Osteocyte (in vitro differentiated cells): ENCODE measurements at regions not wholly inside any gene's neighbourhood (a gene's known extent, or its start where the extent isn't known, plus 50 kb on each side); places are given as distances from the start of the nearest gene placed in this dataset.

ENCODE experiments used
- DNase-seq: peaks from one replicate; pipeline ENCODE4 v3.0.0; 2021; ENCODE audit warnings: mixed read lengths; ENCODE audit not compliant: unreplicated experiment; ENCODE audit errors: extremely low spot score
- H3K27ac Mint-ChIP-seq: one replicate; pipeline ENCODE4 v1.8.0; 2021; ENCODE audit warnings: mild to moderate bottlenecking, mixed read lengths; ENCODE audit not compliant: unreplicated experiment
- H3K27me3 Mint-ChIP-seq: one replicate; pipeline ENCODE4 v1.8.0; 2021; ENCODE audit warnings: mixed read lengths; ENCODE audit not compliant: unreplicated experiment
- H3K36me3 Mint-ChIP-seq: one replicate; pipeline ENCODE4 v1.8.0; 2021; ENCODE audit warnings: mixed read lengths; ENCODE audit not compliant: unreplicated experiment
- H3K4me1 Mint-ChIP-seq: one replicate; pipeline ENCODE4 v1.8.0; 2021; ENCODE audit warnings: mixed read lengths; ENCODE audit not compliant: unreplicated experiment
- H3K4me3 Mint-ChIP-seq: one replicate; pipeline ENCODE4 v1.8.0; 2021; ENCODE audit warnings: mild to moderate bottlenecking, moderate library complexity, mixed read lengths; ENCODE audit not compliant: unreplicated experiment
- H3K9me3 Mint-ChIP-seq: one replicate; pipeline ENCODE4 v1.8.0; 2021; ENCODE audit warnings: mixed read lengths; ENCODE audit not compliant: unreplicated experiment
- CTCF ChIP-seq: fragments of 200-600 bp; sonication (generic); IDR thresholded peaks from 2 replicates; pipeline ENCODE4 v1.5.0; 2021; ENCODE audit warnings: antibody characterized with exemption, mild to moderate bottlenecking, moderate library complexity

GRCh38 chr6:12420626-12421025 is 130.5 kb downstream of the EDN1 start:
- no peak for TF ChIP-seq CTCF
- DNase-seq: no peak
- Mint-ChIP-seq H3K36me3 (no peaks in the 10 kb centered on the region), H3K27me3 (no peaks in the 10 kb centered on the region), H3K4me3 (no peak overlapping the region), H3K27ac (no peak overlapping the region), H3K4me1 (peaks cover 12% of the 10 kb centered on the region), H3K9me3 (peaks cover 13% of the 10 kb centered on the region)

DNA sequence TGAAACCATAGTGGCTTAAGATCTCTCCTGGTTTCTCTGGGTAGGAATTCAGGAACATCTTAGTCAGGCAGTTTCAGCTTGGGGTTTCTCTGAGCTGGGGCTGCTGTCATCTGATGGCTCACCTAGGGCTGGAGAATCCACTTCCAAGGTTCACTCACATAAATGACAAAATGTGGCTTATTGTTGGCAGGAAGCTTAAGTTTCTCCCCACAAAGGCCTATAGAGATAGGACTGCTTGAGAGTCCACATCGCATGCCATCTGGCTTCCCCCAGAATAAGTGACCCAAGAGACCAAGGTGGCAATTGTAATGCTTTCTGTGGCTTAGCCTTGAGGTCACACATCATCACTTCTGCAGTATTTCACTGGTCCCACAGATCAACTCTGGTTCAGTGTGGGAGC is 131.4 kb downstream of the EDN1 start:
- Mint-ChIP-seq H3K4me3 (no peak overlapping the region), H3K36me3 (no peaks in the 10 kb centered on the region), H3K9me3 (peaks cover 13% of the 10 kb centered on the region), H3K27ac (no peak overlapping the region), H3K27me3 (no peaks in the 10 kb centered on the region), H3K4me1 (peaks cover 2% of the 10 kb centered on the region)
- DNase-seq: no peak
- TF ChIP-seq CTCF: no peak

GRCh38 chr6:12422848-12423247 is 132.7 kb downstream of the EDN1 start:
- no peak overlapping the region for H3K4me3 Mint-ChIP-seq
- no peaks in the 10 kb centered on the region for H3K27me3 Mint-ChIP-seq
- no peaks in the 10 kb centered on the region for H3K36me3 Mint-ChIP-seq
- H3K9me3 Mint-ChIP-seq: peaks cover 13% of the 10 kb centered on the region
- DNase-seq: no peak
- no peak for TF ChIP-seq CTCF
- H3K4me1 Mint-ChIP-seq: no peaks in the 10 kb centered on the region
- no peak overlapping the region for H3K27ac Mint-ChIP-seq

DNA sequence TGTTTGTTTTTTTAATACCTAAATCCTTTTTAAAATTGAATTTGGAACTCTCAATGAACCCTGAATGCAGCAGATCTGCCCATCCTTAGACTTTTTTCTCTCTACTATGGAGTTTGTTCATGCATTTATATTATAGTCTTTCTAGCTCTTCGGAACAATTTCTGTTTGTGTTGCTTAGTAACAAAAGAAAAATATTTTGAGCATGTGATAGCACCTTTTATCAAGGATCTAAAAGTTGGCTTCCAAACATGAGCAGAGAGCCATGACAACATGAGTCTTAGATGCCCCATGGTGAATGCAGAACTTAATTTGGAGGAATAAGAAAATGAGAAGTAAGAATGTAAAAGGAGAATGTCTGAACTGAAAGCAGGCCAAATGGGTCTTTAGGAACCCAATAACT is 133.7 kb downstream of the EDN1 start:
- Mint-ChIP-seq H3K4me3 (no peak overlapping the region), H3K27ac (no peak overlapping the region), H3K36me3 (no peaks in the 10 kb centered on the region), H3K27me3 (no peaks in the 10 kb centered on the region), H3K4me1 (no peaks in the 10 kb centered on the region), H3K9me3 (peaks cover 5% of the 10 kb centered on the region)
- no peak for DNase-seq
- no peak for TF ChIP-seq CTCF

- H3K27ac Mint-ChIP-seq: no peak overlapping the region
- no peaks in the 10 kb centered on the region for H3K4me1 Mint-ChIP-seq
- H3K4me3 Mint-ChIP-seq: no peak overlapping the region
- no peaks in the 10 kb centered on the region for H3K36me3 Mint-ChIP-seq
- H3K27me3 Mint-ChIP-seq: no peaks in the 10 kb centered on the region
- DNase-seq: no peak
- TF ChIP-seq CTCF: no peak
- no peaks in the 10 kb centered on the region for H3K9me3 Mint-ChIP-seq
Measured at GRCh38 chr6:12426121-12426520, 136.0 kb downstream of the EDN1 start.
